ENCODE measurements at regions not wholly inside any gene's neighbourhood (a gene's known extent, or its start where the extent isn't known, plus 50 kb on each side); places are given as distances from the start of the nearest gene placed in this dataset.
"Not testable (repeated sequence)": the region's sequence is repeated elsewhere in the genome, so short reads cannot be mapped to it uniquely, and the experiment has no call there.

GRCh38 chr1:166629946-166630345, 209.3 kb upstream of the POGK start:
- DNase-seq, result no peak

GRCh38 chr1:166630369-166630768, 208.9 kb upstream of the POGK start:
- no peak for DNase-seq

GRCh38 chr1:166638137-166638536, 201.1 kb upstream of the POGK start:
- DNase-seq, result no peak

GRCh38 chr1:166657228-166657627, 182.0 kb upstream of the POGK start:
- DNase-seq, result not testable (repeated sequence)

- not testable (repeated sequence) for DNase-seq
These were observed 172.5 kb upstream of the POGK start for GRCh38 chr1:166666790-166667189.

- not testable (repeated sequence) for DNase-seq
These were observed 171.7 kb upstream of the POGK start for GRCh38 chr1:166667600-166667999.

GRCh38 chr1:166671627-166672026, 167.6 kb upstream of the POGK start:
- DNase-seq, result no peak

- DNase-seq, result no peak
These were observed 165.6 kb upstream of the POGK start for GRCh38 chr1:166673722-166674121.

GRCh38 chr1:166675213-166675612, 164.1 kb upstream of the POGK start:
- DNase-seq, result no peak

GRCh38 chr1:166676981-166677380, 162.3 kb upstream of the POGK start:
- DNase-seq, result no peak

- no peak for DNase-seq
These were observed 159.9 kb upstream of the POGK start for GRCh38 chr1:166679369-166679768.

- DNase-seq, result no peak
These were observed 156.7 kb upstream of the POGK start for GRCh38 chr1:166682588-166682987.

- not testable (repeated sequence) for DNase-seq
These were observed 154.6 kb upstream of the POGK start for GRCh38 chr1:166684669-166685068.

- DNase-seq, result no peak
These were observed 154.1 kb upstream of the POGK start for GRCh38 chr1:166685200-166685599.

GRCh38 chr1:166685891-166686290, 153.4 kb upstream of the POGK start:
- not testable (repeated sequence) for DNase-seq

GRCh38 chr1:166690596-166690995, 148.7 kb upstream of the POGK start:
- not testable (repeated sequence) for DNase-seq

GRCh38 chr1:166691476-166691875, 147.8 kb upstream of the POGK start:
- DNase-seq, result no peak

- DNase-seq, result no peak
These were observed 146.9 kb upstream of the POGK start for GRCh38 chr1:166692346-166692745.

GRCh38 chr1:166693158-166693557, 146.1 kb upstream of the POGK start:
- DNase-seq, result no peak

- no peak for DNase-seq
These were observed 145.5 kb upstream of the POGK start for GRCh38 chr1:166693673-166694297.

- no peak for DNase-seq
These were observed 144.2 kb upstream of the POGK start for GRCh38 chr1:166695115-166695514.

- DNase-seq, result not testable (repeated sequence)
These were observed 143.4 kb upstream of the POGK start for GRCh38 chr1:166695834-166696233.

GRCh38 chr1:166698771-166699170, 140.5 kb upstream of the POGK start:
- DNase-seq, result no peak

GRCh38 chr1:166699613-166700012, 139.7 kb upstream of the POGK start:
- DNase-seq, result no peak

GRCh38 chr1:166700696-166701095, 138.6 kb upstream of the POGK start:
- no peak for DNase-seq
